ENCODE measurements at regions not wholly inside any gene's neighbourhood (a gene's known extent, or its start where the extent isn't known, plus 50 kb on each side); places are given as distances from the start of the nearest gene placed in this dataset.

- TF ChIP-seq CTCF (conservative IDR thresholded peaks at IDR 0.05 in 1 of 2, IDR thresholded peaks at IDR 0.05 in 1 of 2; ENCODE audit: low read depth in 1 of 2, low read length in 2 of 2) (no peak), EZH2 (IDR thresholded peaks at IDR 0.05; ENCODE audit: low read length, missing control alignments) (no peak)
Observed at GRCh38 chr5:3249401-3249800, 346.2 kb upstream of the IRX1 start.
